SHP77 (cell line): ENCODE measurements at regions not wholly inside any gene's neighbourhood (a gene's known extent, or its start where the extent isn't known, plus 50 kb on each side); places are given as distances from the start of the nearest gene placed in this dataset.

ENCODE experiments used
- DNase-seq, 2 experiments: peaks; one replicate each; lab custom pipeline; 2025; lab: John Stamatoyannopoulos, UW

- DNase-seq = no peak
Observed at GRCh38 chr21:35645991-35646390, 414.3 kb downstream of the SETD4 start.

- DNase-seq = no peak
Observed at GRCh38 chr21:35644523-35644922, 415.8 kb downstream of the SETD4 start.

- no peak for DNase-seq
Observed at GRCh38 chr21:35643176-35643575, 417.1 kb downstream of the SETD4 start.

- no peak for DNase-seq
Observed at GRCh38 chr21:35641271-35642016, 418.9 kb downstream of the SETD4 start.

GRCh38 chr21:35637431-35637830 lies 422.9 kb downstream of the SETD4 start:
- DNase-seq = no peak

GRCh38 chr21:35635994-35636393 lies 424.3 kb downstream of the SETD4 start:
- DNase-seq = no peak

GRCh38 chr21:35635261-35635660 lies 425.1 kb downstream of the SETD4 start:
- no peak for DNase-seq

GRCh38 chr21:35633501-35633900 lies 426.8 kb downstream of the SETD4 start:
- DNase-seq = no peak

GRCh38 chr21:35632711-35633110 lies 427.6 kb downstream of the SETD4 start:
- no peak for DNase-seq

- DNase-seq = no peak
Observed at GRCh38 chr21:35628316-35628715, 432.0 kb downstream of the SETD4 start.

GRCh38 chr21:35627462-35627861 lies 432.9 kb downstream of the SETD4 start:
- no peak for DNase-seq

- DNase-seq = no peak
Observed at GRCh38 chr21:35625576-35625975, 434.8 kb downstream of the SETD4 start.

- no peak for DNase-seq
Observed at GRCh38 chr21:35624901-35625300, 435.4 kb downstream of the SETD4 start.

- no peak for DNase-seq
Observed at GRCh38 chr21:35622612-35623011, 437.7 kb downstream of the SETD4 start.

GRCh38 chr21:35619184-35619583 lies 441.1 kb downstream of the SETD4 start:
- no peak for DNase-seq

- no peak for DNase-seq
Observed at GRCh38 chr21:35617491-35617890, 442.8 kb downstream of the SETD4 start.

GRCh38 chr21:35616090-35616489 lies 444.2 kb downstream of the SETD4 start:
- DNase-seq = no peak

- DNase-seq = no peak
Observed at GRCh38 chr21:35615325-35615724, 445.0 kb downstream of the SETD4 start.

- no peak for DNase-seq
Observed at GRCh38 chr21:35614396-35614921, 445.9 kb downstream of the SETD4 start.

GRCh38 chr21:35611708-35612132 lies 448.6 kb downstream of the SETD4 start:
- no peak for DNase-seq

- DNase-seq = no peak
Observed at GRCh38 chr21:35609263-35609662, 451.1 kb downstream of the SETD4 start.

- DNase-seq = no peak
Observed at GRCh38 chr21:35607406-35607805, 452.9 kb downstream of the SETD4 start.

- DNase-seq = no peak
Observed at GRCh38 chr21:35606578-35606977, 453.7 kb downstream of the SETD4 start.

GRCh38 chr21:35606146-35606545 lies 454.2 kb downstream of the SETD4 start:
- DNase-seq = no peak
